A673 (cell line): ENCODE measurements at regions not wholly inside any gene's neighbourhood (a gene's known extent, or its start where the extent isn't known, plus 50 kb on each side); places are given as distances from the start of the nearest gene placed in this dataset.
"Not testable (repeated sequence)": the region's sequence is repeated elsewhere in the genome, so short reads cannot be mapped to it uniquely, and the experiment has no call there.

Experiments
- EZH2 ChIP-seq: fragments of 200-600 bp; sonication (generic); IDR thresholded peaks from 2 replicates; pipeline ENCODE4 v1.6.1; 2017; ENCODE audit warnings: borderline replicate concordance, low read depth, mild to moderate bottlenecking, mixed read lengths, antibody characterized with exemption, low read length; ENCODE audit not compliant: poor library complexity, severe bottlenecking
- TF ChIP-seq, protein P1 (sequence below): fragments of 300-800, 200-600 bp; sonication (generic); conservative IDR thresholded peaks from 2 replicates; pipeline ENCODE4 v1.5.1; 2017; ENCODE audit warnings: low read depth, mild to moderate bottlenecking, antibody characterized with exemption, low read length, moderate library complexity, mixed read lengths

DNA sequence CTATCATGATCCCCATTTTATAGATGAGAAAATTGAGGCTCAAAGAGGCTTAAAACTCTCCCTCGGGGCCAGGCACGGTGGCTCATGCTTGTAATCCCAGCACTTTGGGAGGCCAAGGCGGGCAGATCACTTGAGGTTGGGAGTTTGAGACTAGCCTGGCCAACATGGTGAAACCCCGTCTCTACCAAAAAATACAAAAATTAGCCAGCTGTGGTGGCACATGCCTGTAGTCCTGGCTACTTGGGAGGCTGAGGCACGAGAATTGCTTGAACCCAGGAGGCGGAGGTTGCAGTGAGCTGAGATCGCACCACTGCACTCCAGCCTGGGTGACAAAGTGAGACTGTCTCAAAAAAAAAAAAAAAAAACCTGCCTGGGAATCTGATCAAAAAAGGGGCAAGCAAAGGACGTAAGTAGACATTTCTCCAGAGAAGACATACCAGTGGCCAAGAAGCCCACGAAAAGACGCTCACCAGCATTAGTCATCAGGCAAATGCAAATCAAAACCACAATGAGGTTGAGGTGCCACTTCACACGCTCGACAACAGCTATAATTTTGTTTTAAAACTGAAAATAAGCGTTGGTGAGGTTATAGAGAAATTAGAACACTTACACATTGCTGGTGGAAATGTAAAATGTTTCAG lies 115.1 kb upstream of the TNRC6C start:
- TF ChIP-seq, protein P1, sequence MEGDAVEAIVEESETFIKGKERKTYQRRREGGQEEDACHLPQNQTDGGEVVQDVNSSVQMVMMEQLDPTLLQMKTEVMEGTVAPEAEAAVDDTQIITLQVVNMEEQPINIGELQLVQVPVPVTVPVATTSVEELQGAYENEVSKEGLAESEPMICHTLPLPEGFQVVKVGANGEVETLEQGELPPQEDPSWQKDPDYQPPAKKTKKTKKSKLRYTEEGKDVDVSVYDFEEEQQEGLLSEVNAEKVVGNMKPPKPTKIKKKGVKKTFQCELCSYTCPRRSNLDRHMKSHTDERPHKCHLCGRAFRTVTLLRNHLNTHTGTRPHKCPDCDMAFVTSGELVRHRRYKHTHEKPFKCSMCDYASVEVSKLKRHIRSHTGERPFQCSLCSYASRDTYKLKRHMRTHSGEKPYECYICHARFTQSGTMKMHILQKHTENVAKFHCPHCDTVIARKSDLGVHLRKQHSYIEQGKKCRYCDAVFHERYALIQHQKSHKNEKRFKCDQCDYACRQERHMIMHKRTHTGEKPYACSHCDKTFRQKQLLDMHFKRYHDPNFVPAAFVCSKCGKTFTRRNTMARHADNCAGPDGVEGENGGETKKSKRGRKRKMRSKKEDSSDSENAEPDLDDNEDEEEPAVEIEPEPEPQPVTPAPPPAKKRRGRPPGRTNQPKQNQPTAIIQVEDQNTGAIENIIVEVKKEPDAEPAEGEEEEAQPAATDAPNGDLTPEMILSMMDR, result not testable (repeated sequence)
- not testable (repeated sequence) for TF ChIP-seq EZH2
